SK-N-SH (cell line): ENCODE measurements at regions not wholly inside any gene's neighbourhood (a gene's known extent, or its start where the extent isn't known, plus 50 kb on each side); places are given as distances from the start of the nearest gene placed in this dataset.

ENCODE experiments used
- CTCF ChIA-PET: fragments of 300-600, 350-600 bp; formaldehyde crosslinking; extraction: SDS; loops from one replicate; lab custom pipeline; 2021; lab: Yijun Ruan, JAX
- POLR2A ChIA-PET: fragments of 350-600 bp; sonication (Branson Sonifier 250); formaldehyde crosslinking; extraction: SDS; loops from one replicate; lab custom pipeline; 2020; ENCODE audit warnings: antibody characterized with exemption, inconsistent platforms; lab: Yijun Ruan, JAX
- DNase-seq: peaks from one replicate; pipeline ENCODE4 v3.0.0; 2012
- H2AFZ ChIP-seq: fragments of 200-600 bp; sonication (generic); 2 replicates; pipeline ENCODE4 v1.8.1; 2016; ENCODE audit warnings: antibody characterized with exemption, mild to moderate bottlenecking, low read depth
- H3F3A ChIP-seq: fragments of 200-600 bp; sonication (generic); replicated peaks from 2 replicates; pipeline ENCODE3; 2016; ENCODE audit warnings: antibody characterized with exemption, mild to moderate bottlenecking; ENCODE audit not compliant: insufficient read depth
- H3K27ac ChIP-seq, 2 experiments: fragments of 200-500 bp in 1 of 2; fragments of 200-600 bp in 1 of 2; sonication (Bioruptor generic) in 1 of 2; sonication (generic), shearing (Covaris generic) in 1 of 2; 2 replicates each; pipeline versions ENCODE4 v1.5.1 to v1.6.1; 2014 to 2016; ENCODE audit warnings: low read depth in 2 of 2, inconsistent platforms in 1 of 2, low read length in 1 of 2, mild to moderate bottlenecking in 1 of 2, mixed read lengths in 1 of 2
- H3K27me3 ChIP-seq: fragments of 200-600 bp; sonication (generic), shearing (Covaris generic); 2 replicates; pipeline ENCODE4 v1.6.1; 2016; ENCODE audit warnings: mixed run types; ENCODE audit not compliant: insufficient read depth
- H3K36me3 ChIP-seq, 2 experiments: fragments of 200-500 bp in 1 of 2; fragments of 200-600 bp in 1 of 2; sonication (Bioruptor generic) in 1 of 2; sonication (generic) in 1 of 2; replicated peaks in 1 of 2; 2 replicates each; pipeline versions ENCODE3 to v1.5.1; 2014 to 2016; ENCODE audit warnings: low read length in 1 of 2, mild to moderate bottlenecking in 1 of 2; ENCODE audit not compliant: insufficient read depth in 2 of 2, control insufficient read depth in 1 of 2
- H3K4me1 ChIP-seq, 2 experiments: fragments of 200-500 bp in 1 of 2; fragments of 200-600 bp in 1 of 2; sonication (Bioruptor generic) in 1 of 2; sonication (generic), shearing (Covaris generic) in 1 of 2; 2 replicates each; pipeline versions ENCODE4 v1.5.1 to v1.6.1; 2014 to 2016; ENCODE audit warnings: low read depth in 1 of 2, low read length in 1 of 2, mixed run types in 1 of 2; ENCODE audit not compliant: insufficient read depth in 2 of 2, control insufficient read depth in 1 of 2
- H3K4me2 ChIP-seq: fragments of 200-600 bp; sonication (generic), shearing (Covaris generic); 2 replicates; pipeline ENCODE4 v1.6.1; 2017; ENCODE audit warnings: mixed run types
- H3K4me3 ChIP-seq, 2 experiments: fragments of 200-500 bp in 1 of 2; fragments of 200-600 bp in 1 of 2; sonication (Bioruptor generic) in 1 of 2; sonication (generic), shearing (Covaris generic) in 1 of 2; 2 replicates each; pipeline versions ENCODE4 v1.5.1 to v1.8.1; 2014 to 2016; ENCODE audit warnings: low read depth in 2 of 2, inconsistent platforms in 1 of 2, low read length in 1 of 2, mild to moderate bottlenecking in 1 of 2, mixed read lengths in 1 of 2, moderate library complexity in 1 of 2
- H3K79me2 ChIP-seq: fragments of 200-600 bp; sonication (generic); 2 replicates; pipeline ENCODE4 v1.8.1; 2017; ENCODE audit warnings: mild to moderate bottlenecking; ENCODE audit not compliant: insufficient read depth
- H3K9ac ChIP-seq: fragments of 200-600 bp; sonication (generic); 2 replicates; pipeline ENCODE4 v1.6.1; 2017; ENCODE audit warnings: mixed run types
- H3K9me2 ChIP-seq: fragments of 200-600 bp; sonication (generic); 2 replicates; pipeline ENCODE4 v1.6.1; 2017; ENCODE audit warnings: mixed run types
- H3K9me3 ChIP-seq: fragments of 200-600 bp; sonication (generic); 2 replicates; pipeline ENCODE4 v1.6.1; 2017; ENCODE audit warnings: mixed run types, mild to moderate bottlenecking, moderate library complexity
- H4K20me1 ChIP-seq: fragments of 200-600 bp; sonication (generic); 2 replicates; pipeline ENCODE4 v1.6.1; 2017; ENCODE audit warnings: mild to moderate bottlenecking, mixed run types; ENCODE audit not compliant: insufficient read depth
- CTCF ChIP-seq: fragments of 200-600 bp; sonication (generic); IDR thresholded peaks from 2 replicates; pipeline ENCODE4 v1.6.1; 2017; ENCODE audit warnings: antibody characterized with exemption, mild to moderate bottlenecking, moderate library complexity
- ELF1 ChIP-seq: IDR thresholded peaks from 2 replicates; pipeline ENCODE4 v1.4.0; 2012
- EP300 ChIP-seq, 2 experiments: IDR thresholded peaks; 2 replicates each; pipeline versions ENCODE4 v1.4.0 to v1.6.1; 2012; ENCODE audit warnings: borderline replicate concordance in 1 of 2, low read depth in 1 of 2, low read length in 1 of 2
- FOXM1 ChIP-seq: IDR thresholded peaks from 2 replicates; pipeline ENCODE4 v1.4.0; 2012; ENCODE audit warnings: low read depth, mild to moderate bottlenecking
- GATA2 ChIP-seq: sonication (generic); formaldehyde crosslinking; IDR thresholded peaks from 2 replicates; pipeline ENCODE4 v1.5.0; 2020; ENCODE audit warnings: mild to moderate bottlenecking, missing genetic modification reagents
- MEF2A ChIP-seq: IDR thresholded peaks from 2 replicates; pipeline ENCODE4 v1.4.0; 2012; ENCODE audit warnings: low read depth, borderline replicate concordance
- NFIC ChIP-seq: IDR thresholded peaks from 2 replicates; pipeline ENCODE4 v1.4.0; 2012; ENCODE audit warnings: borderline replicate concordance
- NRF1 ChIP-seq: IDR thresholded peaks from 2 replicates; pipeline ENCODE4 v1.6.1; 2012; ENCODE audit warnings: low read depth, mild to moderate bottlenecking, low read length
- POLR2AphosphoS5 ChIP-seq: IDR thresholded peaks from 2 replicates; pipeline ENCODE4 v1.6.1; 2012; ENCODE audit warnings: low read depth, low read length
- RAD21 ChIP-seq: IDR thresholded peaks from 2 replicates; pipeline ENCODE4 v1.6.1; 2012; ENCODE audit warnings: mild to moderate bottlenecking, low read length
- REST ChIP-seq: IDR thresholded peaks from 2 replicates; pipeline ENCODE4 v1.6.1; 2012; ENCODE audit warnings: mild to moderate bottlenecking, low read depth, low read length, moderate library complexity
- RFX5 ChIP-seq: IDR thresholded peaks from 2 replicates; pipeline ENCODE4 v1.6.1; 2012; ENCODE audit warnings: mild to moderate bottlenecking, improper control_type of control experiment, low read length
- RXRA ChIP-seq: IDR thresholded peaks from 2 replicates; pipeline ENCODE4 v1.4.0; 2012; ENCODE audit warnings: low read depth, mild to moderate bottlenecking, borderline replicate concordance
- TEAD4 ChIP-seq: IDR thresholded peaks from 2 replicates; pipeline ENCODE4 v1.4.0; 2012; ENCODE audit warnings: mild to moderate bottlenecking, borderline replicate concordance; ENCODE audit not compliant: insufficient read depth
- WGBS: methylation state at CpG from one replicate; pipeline ENCODE4 v1.1.6; 2017; ENCODE audit warnings: low lambda C conversion rate; 5-methylcytosine and 5-hydroxymethylcytosine counted together
- TF ChIP-seq, protein P1 (sequence below): fragments of 150-350 bp; IDR thresholded peaks from 2 replicates; pipeline ENCODE4 v1.6.1; 2017; ENCODE audit warnings: antibody characterized with exemption, low read length, low read depth, borderline replicate concordance
- TF ChIP-seq, protein P2 (sequence below): IDR thresholded peaks from 2 replicates; pipeline ENCODE4 v1.4.0; 2012; ENCODE audit warnings: low read depth, borderline replicate concordance
- TF ChIP-seq, protein P3 (sequence below): IDR thresholded peaks from 2 replicates; pipeline ENCODE4; 2012

- H3F3A ChIP-seq: peaks cover 22% of the 10 kb centered on the region
- H4K20me1 ChIP-seq: no peaks in the 10 kb centered on the region
- CTCF ChIA-PET: no interaction called here
- peak overlapping the region in 1 of 2 experiments; percentile 83; a peak in 2 of 4 replicates for H3K27ac ChIP-seq
- peaks cover 0 to 3% of the 10 kb centered on the region in 2 experiments for H3K36me3 ChIP-seq
- no peaks in the 10 kb centered on the region for H3K4me1 ChIP-seq
- no peak for DNase-seq
- no peak overlapping the region for H3K9ac ChIP-seq
- H3K27me3 ChIP-seq: no peaks in the 10 kb centered on the region
- H3K79me2 ChIP-seq: no peaks in the 10 kb centered on the region
- peak overlapping the region; percentile 38 for H3K4me2 ChIP-seq
- H2AFZ ChIP-seq: peak overlapping the region; percentile 62
- H3K9me2 ChIP-seq: no peaks in the 10 kb centered on the region
- POLR2A ChIA-PET: no interaction called here
- WGBS: 2% methylated on average over 2 of the region's 2 CpGs
- no peak for TF ChIP-seq RXRA
- no peak for TF ChIP-seq NFIC
- TF ChIP-seq, protein P1, sequence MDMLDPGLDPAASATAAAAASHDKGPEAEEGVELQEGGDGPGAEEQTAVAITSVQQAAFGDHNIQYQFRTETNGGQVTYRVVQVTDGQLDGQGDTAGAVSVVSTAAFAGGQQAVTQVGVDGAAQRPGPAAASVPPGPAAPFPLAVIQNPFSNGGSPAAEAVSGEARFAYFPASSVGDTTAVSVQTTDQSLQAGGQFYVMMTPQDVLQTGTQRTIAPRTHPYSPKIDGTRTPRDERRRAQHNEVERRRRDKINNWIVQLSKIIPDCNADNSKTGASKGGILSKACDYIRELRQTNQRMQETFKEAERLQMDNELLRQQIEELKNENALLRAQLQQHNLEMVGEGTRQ: no peak
- TF ChIP-seq, protein P2, sequence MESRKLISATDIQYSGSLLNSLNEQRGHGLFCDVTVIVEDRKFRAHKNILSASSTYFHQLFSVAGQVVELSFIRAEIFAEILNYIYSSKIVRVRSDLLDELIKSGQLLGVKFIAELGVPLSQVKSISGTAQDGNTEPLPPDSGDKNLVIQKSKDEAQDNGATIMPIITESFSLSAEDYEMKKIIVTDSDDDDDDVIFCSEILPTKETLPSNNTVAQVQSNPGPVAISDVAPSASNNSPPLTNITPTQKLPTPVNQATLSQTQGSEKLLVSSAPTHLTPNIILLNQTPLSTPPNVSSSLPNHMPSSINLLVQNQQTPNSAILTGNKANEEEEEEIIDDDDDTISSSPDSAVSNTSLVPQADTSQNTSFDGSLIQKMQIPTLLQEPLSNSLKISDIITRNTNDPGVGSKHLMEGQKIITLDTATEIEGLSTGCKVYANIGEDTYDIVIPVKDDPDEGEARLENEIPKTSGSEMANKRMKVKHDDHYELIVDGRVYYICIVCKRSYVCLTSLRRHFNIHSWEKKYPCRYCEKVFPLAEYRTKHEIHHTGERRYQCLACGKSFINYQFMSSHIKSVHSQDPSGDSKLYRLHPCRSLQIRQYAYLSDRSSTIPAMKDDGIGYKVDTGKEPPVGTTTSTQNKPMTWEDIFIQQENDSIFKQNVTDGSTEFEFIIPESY: no peak
- TF ChIP-seq EP300 (IDR thresholded peaks at IDR 0.05; ENCODE audit: borderline replicate concordance in 1 of 2, low read depth in 1 of 2, low read length in 1 of 2): no peak
- no peak for TF ChIP-seq GATA2
- TF ChIP-seq, protein P3, sequence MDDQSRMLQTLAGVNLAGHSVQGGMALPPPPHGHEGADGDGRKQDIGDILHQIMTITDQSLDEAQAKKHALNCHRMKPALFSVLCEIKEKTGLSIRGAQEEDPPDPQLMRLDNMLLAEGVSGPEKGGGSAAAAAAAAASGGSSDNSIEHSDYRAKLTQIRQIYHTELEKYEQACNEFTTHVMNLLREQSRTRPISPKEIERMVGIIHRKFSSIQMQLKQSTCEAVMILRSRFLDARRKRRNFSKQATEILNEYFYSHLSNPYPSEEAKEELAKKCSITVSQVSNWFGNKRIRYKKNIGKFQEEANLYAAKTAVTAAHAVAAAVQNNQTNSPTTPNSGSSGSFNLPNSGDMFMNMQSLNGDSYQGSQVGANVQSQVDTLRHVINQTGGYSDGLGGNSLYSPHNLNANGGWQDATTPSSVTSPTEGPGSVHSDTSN: no peak
- TF ChIP-seq MEF2A: no peak
- no peak for TF ChIP-seq NRF1
- no peak for TF ChIP-seq RFX5
- TF ChIP-seq RAD21: no peak
- no peak for TF ChIP-seq FOXM1
- H3K9me3 ChIP-seq: no peaks in the 10 kb centered on the region
- H3K4me3 ChIP-seq: peak overlapping the region in 1 of 2 experiments; percentile 43; a peak in 2 of 4 replicates
Measured at GRCh38 chr10:44628921-44629320, 244.0 kb upstream of the CXCL12 start.

DNA sequence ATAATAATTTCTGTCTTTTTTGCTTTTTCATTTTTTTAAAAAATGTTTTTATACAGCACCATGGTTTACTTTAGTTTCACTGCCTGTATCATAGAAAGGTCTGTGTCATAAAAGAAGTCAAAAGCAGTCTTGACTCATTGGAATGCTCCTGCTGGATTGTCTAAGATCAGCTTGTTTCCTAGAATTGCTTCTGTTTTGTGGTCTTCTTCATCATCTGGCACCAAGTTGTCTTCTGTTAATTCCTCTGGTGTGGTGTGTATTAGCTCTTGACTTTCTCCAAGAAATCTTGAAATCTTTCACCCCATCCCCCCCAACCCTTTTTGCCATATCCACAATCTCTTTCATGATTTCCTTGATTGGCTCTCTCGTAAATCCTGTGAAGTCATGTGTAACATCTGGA, 250.3 kb upstream of the CXCL12 start:
- H3K27ac ChIP-seq: no peak overlapping the region
- ChIA-PET POLR2A (no interaction called here), CTCF (no interaction called here)
- no peaks in the 10 kb centered on the region for H3K79me2 ChIP-seq
- H3K27me3 ChIP-seq: no peaks in the 10 kb centered on the region
- no peak overlapping the region for H3K9ac ChIP-seq
- H4K20me1 ChIP-seq: no peaks in the 10 kb centered on the region
- no peak for DNase-seq
- no peak overlapping the region for H2AFZ ChIP-seq
- H3K9me3 ChIP-seq: peaks cover 16% of the 10 kb centered on the region
- no peak overlapping the region for H3K4me3 ChIP-seq
- H3K4me1 ChIP-seq: no peaks in the 10 kb centered on the region
- no peaks in the 10 kb centered on the region for H3F3A ChIP-seq
- no peaks in the 10 kb centered on the region for H3K9me2 ChIP-seq
- 19% methylated on average over 1 of the region's 1 CpG for WGBS
- H3K4me2 ChIP-seq: no peak overlapping the region
- H3K36me3 ChIP-seq: peaks cover 0 to 3% of the 10 kb centered on the region in 2 experiments
- TF ChIP-seq REST: no peak
- TF ChIP-seq, protein P3: no peak
- TF ChIP-seq GATA2: no peak
- no peak for TF ChIP-seq ELF1
- TF ChIP-seq EP300 (IDR thresholded peaks at IDR 0.05; ENCODE audit: borderline replicate concordance in 1 of 2, low read depth in 1 of 2, low read length in 1 of 2): no peak
- TF ChIP-seq NFIC: no peak
- TF ChIP-seq RFX5: no peak
- no peak for TF ChIP-seq TEAD4
- TF ChIP-seq CTCF: no peak
- TF ChIP-seq NRF1: no peak
- no peak for TF ChIP-seq POLR2AphosphoS5
